ENCODE measurements at regions not wholly inside any gene's neighbourhood (a gene's known extent, or its start where the extent isn't known, plus 50 kb on each side); places are given as distances from the start of the nearest gene placed in this dataset.

DNA sequence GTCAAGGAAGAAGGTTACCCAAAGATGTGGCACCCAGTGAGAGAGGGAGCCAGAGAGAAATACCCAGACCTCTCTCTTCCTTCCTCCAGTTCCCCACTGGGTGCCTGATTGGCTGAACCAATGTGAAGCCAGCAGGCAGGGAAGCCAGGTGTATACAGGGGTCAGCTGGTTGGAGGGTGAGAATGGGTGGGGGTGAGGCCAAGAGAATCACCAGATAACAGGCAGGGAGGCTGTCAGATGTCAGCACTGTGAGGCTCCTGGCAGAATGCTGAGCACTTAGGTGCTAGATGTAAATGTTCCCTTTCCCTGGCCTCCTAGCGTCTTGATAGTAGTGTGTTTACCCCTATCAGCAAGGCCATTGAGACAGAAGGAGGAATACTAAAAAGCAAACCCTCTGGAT lies 104.0 kb upstream of the MGAT5 start:
- no peak for DNase-seq

DNA sequence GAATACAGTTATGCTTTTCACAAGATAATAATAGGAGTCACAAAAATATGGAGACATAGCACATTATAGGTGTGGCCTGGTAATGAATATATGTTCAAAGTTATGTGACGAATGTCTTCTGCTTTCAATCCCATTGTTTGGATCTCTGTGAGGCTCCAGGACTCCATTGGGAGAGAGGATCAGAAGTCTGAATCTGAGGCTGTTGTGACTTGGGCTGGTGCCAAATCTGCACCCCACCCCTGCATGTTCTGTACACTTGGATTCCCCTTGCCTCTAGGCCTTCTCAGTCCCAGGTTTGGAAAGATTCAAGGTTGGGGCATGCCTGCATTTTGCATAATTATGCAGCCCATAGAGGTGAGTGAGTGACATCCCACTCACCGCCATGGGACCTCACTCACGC lies 103.1 kb upstream of the MGAT5 start:
- DNase-seq = no peak

DNA sequence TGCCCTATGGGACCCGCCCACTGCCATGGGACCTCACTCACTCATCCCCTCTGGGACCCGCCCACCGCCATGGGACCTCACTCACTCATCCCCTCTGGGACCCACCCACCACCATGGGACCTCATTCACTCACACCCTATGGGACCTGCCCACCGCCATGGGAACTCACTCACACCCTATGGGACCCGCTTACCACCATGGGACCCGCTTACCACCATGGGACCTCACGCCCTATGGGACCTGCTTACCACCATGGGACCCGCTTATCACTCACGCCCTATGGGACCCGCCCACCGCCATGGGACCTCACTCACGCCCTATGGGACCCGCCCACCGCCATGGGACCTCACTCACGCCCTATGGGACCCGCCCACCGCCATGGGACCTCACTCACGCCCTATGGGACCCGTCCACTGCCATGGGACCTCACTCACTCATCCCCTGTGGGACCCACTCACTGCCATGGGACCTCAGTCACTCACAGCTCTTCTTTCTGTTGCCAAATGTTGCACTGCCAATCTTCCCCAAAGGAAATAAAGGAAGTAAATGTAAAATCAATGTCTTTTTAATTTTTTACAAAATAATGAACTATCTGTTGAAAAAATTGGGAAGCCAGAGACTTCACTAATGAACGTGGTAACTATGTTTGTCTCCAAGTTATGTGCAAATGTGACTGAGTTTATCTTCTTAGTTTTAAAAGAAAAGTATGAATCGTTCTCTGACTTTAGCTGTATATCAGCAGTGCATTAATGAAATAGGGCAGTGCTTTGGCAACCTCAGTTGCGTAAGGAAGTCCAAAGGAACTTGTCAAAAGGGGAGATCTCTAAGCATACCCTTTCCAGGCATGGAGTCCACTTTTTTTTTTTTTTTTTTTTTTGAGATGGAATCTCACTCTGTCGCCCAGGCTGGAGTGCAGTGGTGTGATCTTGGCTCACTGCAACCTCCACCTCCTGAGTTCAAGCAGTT lies 101.5 kb upstream of the MGAT5 start:
- no peak for DNase-seq

DNA sequence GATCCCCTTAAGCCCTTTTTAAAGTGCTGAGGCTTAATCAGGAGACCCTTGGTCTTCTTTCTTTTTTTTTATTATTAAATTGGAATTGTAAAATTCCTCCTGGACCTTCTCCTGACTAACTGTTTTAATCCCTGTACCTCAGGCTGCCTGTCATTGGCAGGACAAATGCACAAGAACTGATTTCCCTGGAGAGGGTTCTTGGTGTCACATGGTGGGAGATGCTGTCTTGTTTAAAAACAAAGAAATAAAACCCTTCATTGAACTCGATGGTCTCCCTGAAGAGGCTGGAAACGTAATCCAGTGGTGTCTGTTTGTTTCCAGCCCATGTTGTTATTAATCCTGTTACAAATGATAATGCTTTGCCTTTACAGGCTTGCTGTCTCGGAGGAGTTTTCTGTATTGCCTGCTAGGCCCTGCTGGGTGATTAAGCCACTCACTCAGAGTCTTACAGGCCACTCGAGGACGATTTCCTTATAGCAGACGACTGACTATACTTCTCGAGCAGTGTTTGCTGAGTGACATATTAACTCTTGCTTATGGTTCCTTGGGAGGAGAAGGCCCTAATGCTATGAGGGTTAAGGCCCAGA lies 100.5 kb upstream of the MGAT5 start:
- no peak for DNase-seq

DNA sequence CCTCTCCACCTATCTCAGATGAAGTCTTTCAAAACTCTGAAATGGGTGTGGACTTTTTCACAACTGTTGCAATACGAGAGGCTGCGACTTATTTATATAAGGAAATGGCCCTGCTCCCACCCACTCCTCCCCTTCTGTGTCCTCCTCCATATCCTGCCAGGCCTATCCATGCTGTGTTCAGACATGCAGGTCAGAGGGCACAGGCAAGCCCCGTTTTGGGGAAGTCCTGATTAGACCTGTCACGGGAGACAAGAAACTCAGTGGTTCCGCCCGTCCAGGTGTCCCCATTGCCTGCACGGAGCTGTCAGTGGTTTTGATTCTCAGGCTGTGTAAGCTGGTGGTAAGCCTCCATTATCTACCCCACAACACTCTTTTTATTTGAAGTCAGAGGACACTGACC lies 99.6 kb upstream of the MGAT5 start:
- DNase-seq = no peak

DNA sequence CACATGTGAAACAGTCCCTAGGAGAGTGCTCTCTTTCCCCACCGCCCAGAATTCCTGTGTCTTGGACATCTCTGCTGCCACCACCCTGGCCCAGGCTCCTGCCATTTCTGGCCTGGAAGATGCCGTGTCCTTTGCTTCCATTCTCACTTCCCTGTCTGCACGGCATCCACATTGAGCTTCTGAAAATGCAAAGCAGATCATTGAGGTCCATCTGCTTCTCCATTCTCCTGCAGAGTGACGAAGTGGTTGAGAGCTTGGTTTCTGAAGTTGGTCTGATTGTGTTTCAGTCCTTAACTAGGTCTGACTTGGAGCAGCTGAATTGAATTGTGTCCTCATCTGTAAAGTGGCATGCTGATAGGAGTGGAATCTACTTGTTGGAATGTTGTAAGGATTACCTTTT lies 98.7 kb upstream of the MGAT5 start:
- no peak for DNase-seq

DNA sequence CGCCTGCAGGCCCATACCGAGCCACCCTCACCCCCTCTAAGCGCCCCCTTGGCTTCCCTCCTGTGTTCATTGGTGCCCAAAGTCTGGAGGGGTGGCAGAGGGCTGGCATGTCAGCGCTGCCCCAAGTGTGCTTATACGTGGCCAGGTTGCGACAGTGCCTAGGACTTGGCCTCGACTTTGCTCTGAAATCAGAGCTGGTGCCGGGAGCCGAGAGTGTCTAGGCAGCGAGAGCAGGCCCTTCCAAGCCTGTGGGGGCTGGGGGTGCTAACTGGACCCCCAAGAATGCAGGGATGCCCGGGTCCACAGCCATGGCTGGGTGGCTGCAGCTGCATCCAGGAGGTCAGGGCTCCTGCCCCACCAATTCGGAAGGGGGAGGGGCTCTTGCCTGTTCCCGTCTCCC lies 95.6 kb upstream of the MGAT5 start:
- DNase-seq = no peak

DNA sequence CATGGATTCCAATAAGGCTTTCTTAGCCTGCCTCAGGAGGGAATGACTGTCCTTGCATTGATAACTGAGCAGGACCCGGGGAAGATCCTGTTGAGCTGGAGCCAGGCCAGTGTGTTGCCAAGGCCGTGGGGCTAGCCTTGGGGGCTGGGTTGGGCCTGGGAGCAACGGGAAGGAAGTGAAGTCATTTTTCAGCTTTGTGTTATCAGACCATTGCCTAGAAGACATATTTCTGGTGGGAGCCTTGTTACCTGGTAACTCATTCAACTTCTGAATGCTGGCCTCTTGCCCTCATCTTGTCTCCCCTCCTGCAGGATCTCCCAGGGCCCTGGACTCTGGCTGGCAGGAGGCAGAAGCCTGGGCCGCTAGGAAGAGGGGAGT lies 92.7 kb upstream of the MGAT5 start:
- no peak for DNase-seq

DNA sequence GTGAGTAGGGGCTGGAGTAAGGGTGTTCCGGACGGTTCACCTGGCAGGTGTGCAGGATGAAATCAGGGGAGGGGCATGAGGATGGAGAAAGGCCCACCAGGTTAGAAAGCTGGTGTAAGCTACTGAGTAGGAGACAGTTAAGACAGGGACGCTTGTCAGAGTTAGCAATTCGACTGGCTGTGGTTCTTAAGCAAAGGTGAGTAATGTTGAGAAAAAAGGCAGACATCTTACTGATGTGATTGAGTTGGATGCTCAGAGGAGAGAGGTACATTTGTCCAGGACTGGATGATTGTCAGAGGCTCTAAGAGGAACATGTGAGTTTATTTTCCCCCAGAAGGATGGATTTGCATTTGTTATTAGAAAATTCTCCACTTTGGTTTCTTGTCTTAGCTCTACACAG lies 90.5 kb upstream of the MGAT5 start:
- DNase-seq = no peak

DNA sequence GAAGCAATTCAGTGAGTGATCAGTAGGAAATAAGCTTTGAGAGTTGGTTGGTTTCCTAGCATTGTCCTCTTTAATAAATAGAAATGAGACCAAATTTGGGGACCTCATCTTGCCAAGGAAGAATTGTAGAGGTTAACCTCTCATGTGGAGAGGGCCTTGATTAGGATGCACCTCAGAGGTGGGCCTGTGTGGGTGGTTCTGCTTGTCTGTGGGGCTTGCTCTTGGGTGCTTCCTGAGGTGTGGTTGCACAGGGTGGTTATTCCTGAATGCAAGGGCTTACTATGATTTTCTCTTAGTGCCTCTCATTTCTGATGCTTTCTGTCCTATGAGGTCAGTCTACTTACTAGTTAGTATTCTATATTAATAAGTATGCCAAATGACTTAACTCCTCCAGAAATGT lies 89.6 kb upstream of the MGAT5 start:
- no peak for DNase-seq

DNA sequence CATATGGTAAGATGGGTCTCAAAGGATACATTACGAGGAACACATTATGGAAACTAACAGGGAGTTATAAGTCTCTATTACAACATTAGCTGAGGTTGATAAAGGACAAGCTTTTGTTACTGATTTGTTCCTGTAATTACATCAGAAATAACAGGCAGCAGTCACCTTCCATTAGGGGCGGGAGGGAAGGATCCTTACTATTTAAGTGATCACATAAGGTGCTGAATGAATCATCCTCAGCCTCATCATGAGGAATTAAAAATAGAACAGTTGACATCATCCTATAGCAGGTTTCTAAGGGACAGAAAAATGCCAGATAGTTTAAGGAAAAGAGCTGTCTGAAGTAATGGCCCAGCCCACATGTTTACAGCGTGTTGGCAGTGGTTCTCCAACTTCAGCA lies 86.9 kb upstream of the MGAT5 start:
- no peak for DNase-seq

DNA sequence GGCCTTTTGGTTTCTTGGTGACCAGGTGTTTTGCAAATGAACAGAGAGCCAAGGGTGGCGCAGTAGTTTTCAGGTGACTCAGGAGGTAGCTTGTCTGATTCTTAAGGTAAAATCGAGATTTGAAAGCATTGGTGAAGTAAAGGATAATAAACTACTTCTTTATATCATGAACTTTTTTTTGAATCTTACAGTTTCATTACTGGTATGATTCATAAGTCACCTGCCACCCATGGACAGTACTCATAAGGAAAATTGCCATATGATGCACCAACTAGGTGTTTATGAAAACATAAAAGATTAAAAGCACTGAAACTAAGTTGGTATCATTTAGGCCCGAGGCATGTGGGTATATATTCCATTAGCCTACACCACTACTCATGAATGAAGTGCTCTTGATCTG lies 84.1 kb upstream of the MGAT5 start:
- DNase-seq = no peak

DNA sequence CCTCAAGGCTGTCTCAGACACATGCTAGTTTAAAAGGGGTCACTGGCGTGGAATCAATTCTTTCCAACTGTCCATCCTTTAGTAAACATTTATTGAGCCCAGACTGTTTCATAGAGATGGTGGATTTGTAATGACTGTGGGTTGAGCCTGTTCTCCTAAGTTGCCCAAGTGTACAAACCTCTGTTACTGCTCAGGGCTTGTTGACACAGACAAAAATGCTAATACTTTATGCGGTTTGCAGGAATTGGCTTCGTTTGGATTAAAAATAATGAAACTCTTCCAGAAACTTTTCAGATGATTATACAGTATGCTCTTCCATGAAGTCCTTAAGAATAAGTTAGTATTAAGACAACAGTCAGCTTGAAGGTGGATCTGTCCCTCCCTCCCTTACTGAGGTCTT lies 83.6 kb upstream of the MGAT5 start:
- no peak for DNase-seq

DNA sequence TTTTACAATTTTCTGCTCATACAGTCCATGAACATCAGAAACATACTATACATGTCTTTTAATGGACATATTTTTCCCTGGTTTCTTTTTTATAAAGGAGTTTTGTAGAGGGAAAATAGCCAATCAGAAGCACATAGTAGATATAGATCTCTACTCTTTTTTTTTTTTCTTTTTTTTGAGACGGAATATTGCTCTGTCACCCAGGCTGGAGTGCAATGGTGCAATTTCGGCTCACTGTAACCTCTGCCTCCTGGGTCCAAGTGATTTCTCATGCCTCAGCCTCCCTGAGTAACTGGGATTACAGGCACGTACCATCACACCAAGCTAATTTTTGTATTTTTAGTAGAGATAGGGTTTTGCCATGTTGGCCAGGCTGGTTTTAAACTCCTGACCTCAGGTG lies 83.2 kb upstream of the MGAT5 start:
- DNase-seq = no peak

DNA sequence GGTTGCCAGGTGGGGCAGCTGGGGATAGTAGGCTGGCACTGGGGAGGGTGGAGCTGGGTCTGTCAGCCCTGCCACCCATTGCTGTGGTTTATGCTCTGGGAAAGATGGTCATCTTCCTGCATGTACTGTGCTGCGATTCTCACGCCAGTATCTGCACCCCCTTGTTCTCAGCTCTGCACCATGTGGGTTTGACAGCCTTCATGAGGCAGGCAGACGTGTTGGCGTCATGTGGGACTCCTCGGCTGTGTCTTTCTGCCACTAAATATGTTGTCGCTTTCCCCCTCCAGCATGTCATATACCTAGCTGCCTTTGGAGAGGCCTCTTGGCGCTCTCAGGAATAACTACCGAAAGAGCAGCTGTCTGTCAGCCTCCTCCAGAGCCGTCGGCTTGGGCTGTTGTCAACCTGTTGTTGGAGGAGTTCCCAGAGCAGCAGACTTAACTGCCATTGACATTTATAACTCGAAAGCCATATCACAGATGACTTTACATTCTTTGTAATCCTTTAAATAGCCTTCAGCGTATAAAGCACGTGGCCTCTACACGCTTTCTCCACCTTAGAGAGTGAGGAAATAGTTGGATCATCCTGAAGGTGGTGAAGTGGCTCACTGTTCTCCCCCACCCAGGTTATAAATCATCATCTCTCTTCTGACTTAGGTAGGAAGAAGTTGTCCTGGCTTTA lies 80.4 kb upstream of the MGAT5 start:
- no peak for DNase-seq

DNA sequence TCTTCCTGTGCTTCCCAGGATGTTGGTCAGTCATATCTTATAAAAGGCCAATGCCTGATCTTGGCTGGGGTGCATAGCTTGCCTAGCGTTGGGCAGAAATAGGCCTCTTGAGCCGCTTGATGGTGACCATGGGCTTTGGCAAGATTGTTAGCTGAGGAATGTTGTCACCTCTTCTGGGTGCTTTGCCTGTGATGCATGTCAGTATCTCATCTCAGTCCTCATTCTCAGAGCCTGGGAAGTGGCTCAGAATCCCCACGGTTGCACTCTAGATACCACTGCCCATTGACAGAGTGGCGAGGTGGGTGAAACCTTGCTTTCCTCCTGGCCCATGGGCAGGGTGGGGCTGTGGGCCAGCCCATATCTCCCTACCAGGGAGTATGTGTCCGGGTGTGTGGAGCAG lies 79.2 kb upstream of the MGAT5 start:
- no peak for DNase-seq

DNA sequence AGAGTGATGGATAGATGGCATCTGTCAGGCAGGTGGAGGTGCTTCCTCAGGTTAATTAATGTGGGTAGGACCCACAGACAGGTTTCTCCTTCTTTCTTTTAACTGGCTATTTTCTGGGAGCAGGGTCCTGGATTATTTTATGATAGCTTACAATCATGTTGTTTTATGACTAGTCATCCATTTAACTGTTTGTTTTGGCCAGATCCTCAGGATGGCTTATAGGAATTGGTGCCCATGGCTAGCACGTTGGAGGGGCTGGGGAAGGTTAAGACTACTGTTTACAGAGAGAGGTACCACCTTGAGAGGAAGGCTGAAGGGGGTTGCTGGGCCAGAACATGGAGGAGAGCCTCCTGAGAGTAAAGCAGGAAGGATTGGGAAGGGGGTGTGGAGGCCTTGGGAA lies 78.0 kb upstream of the MGAT5 start:
- no peak for DNase-seq

DNA sequence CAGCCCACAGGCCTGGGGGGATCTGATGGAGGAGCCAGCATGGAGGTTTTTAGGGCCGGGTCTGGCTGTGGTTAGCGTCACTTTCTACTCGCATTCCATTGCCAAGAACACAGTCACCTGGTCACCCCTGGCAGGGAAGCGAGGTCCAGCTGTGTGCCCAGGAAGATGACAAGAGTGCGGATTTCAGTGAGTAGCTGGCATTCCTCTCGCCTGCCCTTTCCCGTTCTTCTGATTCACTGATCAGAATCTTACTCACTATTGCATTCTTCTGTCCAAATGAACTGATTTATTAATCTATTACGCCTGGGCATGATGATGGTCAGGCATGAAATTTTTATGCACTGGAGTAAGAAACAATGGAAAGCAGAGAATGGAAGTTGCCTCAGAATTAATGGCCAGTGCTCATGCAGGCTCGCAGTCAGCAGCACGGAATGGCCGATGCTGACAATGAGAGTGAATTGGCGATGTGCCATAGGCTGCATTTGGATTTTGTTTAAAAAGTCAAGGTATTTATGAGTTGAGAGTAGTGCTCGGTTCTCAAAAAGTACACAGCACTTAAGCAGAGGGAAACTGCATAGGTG lies 76.4 kb upstream of the MGAT5 start:
- DNase-seq = no peak

DNA sequence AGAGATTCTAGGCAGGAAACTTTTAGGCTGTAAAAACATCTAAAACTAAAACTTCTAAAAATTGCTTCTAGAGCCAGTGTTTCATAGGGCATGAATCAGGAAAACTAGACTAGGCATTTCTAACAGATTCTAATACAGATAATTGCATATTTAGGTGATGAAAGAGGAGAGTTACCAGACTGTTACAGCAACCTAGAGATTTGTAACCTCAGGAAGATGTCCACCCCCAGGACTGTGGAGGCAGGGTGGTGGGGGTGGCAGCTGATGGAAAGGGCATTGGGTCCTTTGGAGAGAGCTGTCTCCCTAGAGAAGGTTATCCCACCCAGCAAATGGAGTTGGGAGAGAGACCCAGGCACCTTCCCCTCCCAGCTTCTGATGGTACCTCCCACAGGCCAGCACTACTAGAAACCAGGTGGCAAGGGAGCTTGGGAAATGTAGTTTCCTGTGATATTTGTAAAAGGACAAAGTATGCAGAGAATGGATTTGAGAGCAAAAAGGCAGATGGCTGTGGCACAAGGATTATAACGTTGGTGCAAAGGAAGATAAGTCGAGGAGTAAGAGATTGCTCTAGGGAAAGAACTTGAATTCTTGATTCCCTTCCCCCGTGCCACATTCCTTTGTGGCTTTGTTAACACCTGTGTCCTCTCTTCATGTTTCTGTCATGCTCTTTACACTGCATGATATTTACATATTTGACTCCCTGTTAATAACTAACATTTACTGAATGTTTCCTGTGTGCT lies 75.6 kb upstream of the MGAT5 start:
- no peak for DNase-seq

DNA sequence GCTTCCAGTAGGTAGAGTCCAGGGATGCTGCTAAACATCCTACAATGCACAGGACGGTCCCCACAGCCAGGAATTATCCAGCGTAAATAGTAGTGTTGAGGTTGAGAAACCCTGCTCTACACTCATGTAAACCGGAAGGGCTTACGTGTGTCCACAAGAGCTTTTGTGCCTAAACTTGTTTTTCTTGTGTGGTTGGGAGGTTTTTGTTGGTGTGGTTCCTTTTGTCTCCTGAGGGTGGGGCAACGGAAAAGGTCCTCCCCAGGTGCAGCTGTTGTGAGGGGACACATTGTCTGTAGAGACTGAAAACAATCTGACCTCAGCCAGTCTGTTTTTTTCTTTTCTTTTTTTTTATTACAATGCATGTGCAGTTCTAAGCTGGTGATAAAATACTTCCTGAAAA lies 72.7 kb upstream of the MGAT5 start:
- no peak for DNase-seq

DNA sequence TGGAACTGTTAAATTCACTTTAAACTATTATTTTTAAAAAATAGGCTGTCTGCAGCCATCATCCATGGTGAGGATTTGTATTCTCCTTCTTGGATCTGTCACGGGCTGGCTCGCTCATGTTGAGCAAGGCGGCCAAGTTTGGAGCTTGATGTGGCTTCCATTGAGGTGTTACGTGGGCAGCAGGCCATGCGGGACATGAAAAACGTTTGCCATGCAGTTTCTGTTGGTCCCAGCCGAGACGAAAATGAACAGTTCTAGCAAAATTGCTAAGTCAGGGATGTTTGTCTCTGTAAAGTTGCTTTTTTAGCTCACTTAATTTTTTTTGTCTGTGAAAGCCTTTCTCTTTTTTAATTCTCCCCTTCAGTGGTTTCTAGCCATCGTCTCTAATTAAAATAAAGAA lies 70.2 kb upstream of the MGAT5 start:
- no peak for DNase-seq

DNA sequence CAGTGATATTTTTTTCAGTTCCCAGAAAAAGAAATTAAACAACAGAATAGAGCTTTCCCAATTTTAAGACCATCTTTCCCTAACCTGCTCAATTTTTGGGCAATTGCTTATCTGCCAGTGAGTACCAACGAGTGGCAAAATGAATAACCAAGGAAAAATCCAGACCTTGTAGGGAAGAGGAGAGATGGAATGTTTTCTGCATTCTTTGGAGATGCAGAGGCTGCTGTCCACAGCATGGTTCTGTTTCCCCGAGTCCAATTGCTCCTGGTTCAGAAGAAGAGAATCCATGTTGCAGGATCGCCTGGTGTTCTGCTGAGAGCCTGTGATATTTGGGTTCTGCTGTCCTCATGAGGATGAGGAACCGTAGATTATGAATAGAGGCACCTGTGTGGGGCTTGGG lies 68.2 kb upstream of the MGAT5 start:
- DNase-seq = no peak
